ENCODE measurements at regions not wholly inside any gene's neighbourhood (a gene's known extent, or its start where the extent isn't known, plus 50 kb on each side); places are given as distances from the start of the nearest gene placed in this dataset.

DNA sequence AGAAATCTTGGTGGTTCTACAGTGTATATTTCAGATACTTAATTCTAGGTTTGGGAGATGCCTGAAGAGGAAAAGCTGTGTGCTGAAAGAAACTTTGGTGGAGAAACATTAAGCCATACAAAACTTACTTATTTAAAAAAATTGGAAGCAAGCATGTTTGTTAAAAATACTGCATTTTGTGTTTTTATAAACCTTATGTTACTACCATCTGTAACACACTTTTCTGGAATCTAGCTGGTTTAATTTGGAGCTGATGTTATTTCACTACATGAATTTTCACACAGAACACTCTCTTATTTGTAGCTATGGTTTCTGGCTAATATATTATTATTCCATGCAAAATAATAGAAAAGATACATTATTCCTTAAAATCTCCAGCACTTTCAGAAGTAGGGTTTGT is 710.7 kb downstream of the ADGRL2 start:
- intact Hi-C loops (cut with DNase I): no loop called here
- H3K27me3 ChIP-seq: no peaks in the 10 kb centered on the region
- no peak for ATAC-seq

DNA sequence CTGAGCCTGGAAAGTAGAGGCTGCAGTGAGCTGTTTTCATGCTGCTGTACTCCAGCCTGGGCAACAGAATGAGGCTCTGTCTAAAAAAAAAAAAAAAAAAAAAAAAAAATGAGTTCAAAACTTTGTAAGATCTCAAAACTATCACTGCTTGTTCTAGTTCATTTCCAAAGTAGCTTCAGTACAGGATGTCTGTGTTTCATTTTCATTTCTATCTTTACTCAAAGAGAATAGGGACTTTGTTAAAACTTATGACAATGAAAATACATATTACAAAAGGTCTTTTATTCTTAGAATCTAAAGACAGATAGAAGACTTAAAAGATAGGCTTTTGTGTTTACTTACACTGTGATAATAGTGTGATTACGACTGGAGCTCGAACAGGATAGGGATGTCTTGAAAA is 709.7 kb downstream of the ADGRL2 start:
- no peak for ATAC-seq
- intact Hi-C loops (cut with DNase I): no loop called here
- H3K9me3 ChIP-seq: no peaks in the 10 kb centered on the region
- no peak for DNase-seq
- H3K27ac ChIP-seq: no peak overlapping the region
- TF ChIP-seq, protein P1, sequence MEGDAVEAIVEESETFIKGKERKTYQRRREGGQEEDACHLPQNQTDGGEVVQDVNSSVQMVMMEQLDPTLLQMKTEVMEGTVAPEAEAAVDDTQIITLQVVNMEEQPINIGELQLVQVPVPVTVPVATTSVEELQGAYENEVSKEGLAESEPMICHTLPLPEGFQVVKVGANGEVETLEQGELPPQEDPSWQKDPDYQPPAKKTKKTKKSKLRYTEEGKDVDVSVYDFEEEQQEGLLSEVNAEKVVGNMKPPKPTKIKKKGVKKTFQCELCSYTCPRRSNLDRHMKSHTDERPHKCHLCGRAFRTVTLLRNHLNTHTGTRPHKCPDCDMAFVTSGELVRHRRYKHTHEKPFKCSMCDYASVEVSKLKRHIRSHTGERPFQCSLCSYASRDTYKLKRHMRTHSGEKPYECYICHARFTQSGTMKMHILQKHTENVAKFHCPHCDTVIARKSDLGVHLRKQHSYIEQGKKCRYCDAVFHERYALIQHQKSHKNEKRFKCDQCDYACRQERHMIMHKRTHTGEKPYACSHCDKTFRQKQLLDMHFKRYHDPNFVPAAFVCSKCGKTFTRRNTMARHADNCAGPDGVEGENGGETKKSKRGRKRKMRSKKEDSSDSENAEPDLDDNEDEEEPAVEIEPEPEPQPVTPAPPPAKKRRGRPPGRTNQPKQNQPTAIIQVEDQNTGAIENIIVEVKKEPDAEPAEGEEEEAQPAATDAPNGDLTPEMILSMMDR (IDR thresholded peaks at IDR 0.05): no peak
- H3K27me3 ChIP-seq: no peaks in the 10 kb centered on the region
- H3K4me3 ChIP-seq: no peak overlapping the region
- no peaks in the 10 kb centered on the region for H3K36me3 ChIP-seq
- WGBS, 2 donors: 87 to 95% methylated on average over 2 of the region's 2 CpGs
- no peaks in the 10 kb centered on the region for H3K4me1 ChIP-seq

More for the DNA sequence above, 710.7 kb downstream of the ADGRL2 start:
- no peak for DNase-seq
- TF ChIP-seq, protein P1 (IDR thresholded peaks at IDR 0.05): no peak
- Histone ChIP-seq H3K36me3 (no peaks in the 10 kb centered on the region), H3K9me3 (no peaks in the 10 kb centered on the region), H3K4me3 (no peak overlapping the region), H3K4me1 (no peaks in the 10 kb centered on the region), H3K27ac (no peak overlapping the region)

DNA sequence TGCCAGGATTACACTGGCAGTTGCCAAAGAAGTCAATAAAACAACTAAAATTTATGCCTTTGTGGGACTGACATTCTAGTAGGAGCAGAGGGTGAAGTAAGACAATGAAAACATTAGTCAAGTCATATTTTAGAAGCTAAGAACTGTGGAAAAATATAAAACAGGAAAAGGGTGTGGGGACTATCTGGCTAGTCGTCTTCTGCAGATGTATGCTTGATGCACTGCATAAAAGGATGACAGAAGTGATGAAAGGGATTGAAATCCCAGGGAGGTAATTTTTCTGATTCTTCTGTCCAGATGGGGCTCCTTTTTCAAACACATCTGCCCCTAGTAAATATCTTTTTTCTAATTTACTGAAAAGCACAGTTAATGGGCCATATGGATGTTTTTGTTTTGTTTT is 706.3 kb downstream of the ADGRL2 start:
- ATAC-seq (peak in 1 of 8 donors; percentile 44), DNase-seq (no peak)
- Histone ChIP-seq H3K27me3 (no peaks in the 10 kb centered on the region), H3K4me3 (no peak overlapping the region), H3K27ac (no peak overlapping the region), H3K36me3 (no peaks in the 10 kb centered on the region), H3K4me1 (peaks cover 0 to 4% (median 0%) of the 10 kb centered on the region in 9 donors), H3K9me3 (no peaks in the 10 kb centered on the region)
- intact Hi-C loops (cut with DNase I): no loop called here
- TF ChIP-seq, protein P1 (IDR thresholded peaks at IDR 0.05): no peak
- 53 to 80% methylated on average over 1 of the region's 1 CpG for WGBS, 2 donors

DNA sequence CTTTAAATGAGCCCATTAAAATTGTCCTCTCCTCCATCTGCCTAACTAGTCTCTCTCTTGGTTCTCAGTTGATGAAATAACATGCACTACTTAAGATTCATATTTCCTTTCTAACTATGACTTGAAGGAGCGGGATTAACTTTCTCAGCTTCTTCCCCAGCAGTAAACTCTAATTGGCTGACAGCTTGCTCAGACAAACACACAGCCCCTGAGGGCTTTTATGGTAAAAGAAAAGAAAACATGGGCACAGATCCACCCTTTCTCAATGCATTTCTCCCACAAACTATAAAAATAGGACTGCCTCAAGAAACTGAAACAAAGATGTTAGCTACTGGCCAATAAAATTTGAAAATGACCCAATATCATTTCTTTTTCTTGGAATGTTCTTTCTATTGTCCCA is 703.1 kb downstream of the ADGRL2 start:
- intact Hi-C loops (cut with DNase I): no loop called here
- Histone ChIP-seq H3K27ac (peak overlapping the region in 1 of 10 donors; percentile 1), H3K27me3 (no peaks in the 10 kb centered on the region), H3K36me3 (no peaks in the 10 kb centered on the region), H3K9me3 (no peaks in the 10 kb centered on the region), H3K4me1 (peaks cover 0 to 4% (median 0%) of the 10 kb centered on the region in 9 donors), H3K4me3 (no peak overlapping the region)
- ATAC-seq (no peak), DNase-seq (no peak)
- TF ChIP-seq, protein P1 (IDR thresholded peaks at IDR 0.05): no peak
- 77 to 78% methylated on average over 1 of the region's 1 CpG for WGBS, 2 donors

DNA sequence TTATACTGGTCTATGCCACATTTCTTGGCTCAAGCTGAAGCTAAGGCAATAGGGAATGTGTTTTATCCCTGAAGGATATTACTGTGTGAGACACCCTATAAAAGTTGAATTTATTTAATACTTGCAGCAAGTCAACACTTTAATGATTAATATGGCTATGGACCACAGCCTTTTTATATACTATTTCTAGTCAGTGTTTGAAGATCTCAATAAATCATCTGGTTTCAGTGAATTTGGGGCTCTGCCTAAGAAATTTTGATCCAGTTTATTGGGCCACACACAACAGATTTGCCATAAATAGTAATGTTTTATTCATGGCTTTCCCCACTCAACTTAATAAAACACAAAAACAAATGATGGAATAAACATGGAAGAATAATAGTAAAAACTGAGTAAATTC is 698.3 kb downstream of the ADGRL2 start:
- TF ChIP-seq, protein P1 (IDR thresholded peaks at IDR 0.05): no peak
- Histone ChIP-seq H3K9me3 (peaks cover 0 to 30% (median 10%) of the 10 kb centered on the region in 11 donors), H3K36me3 (no peaks in the 10 kb centered on the region), H3K4me1 (peaks cover 0 to 4% (median 0%) of the 10 kb centered on the region in 9 donors), H3K27me3 (no peaks in the 10 kb centered on the region), H3K27ac (no peak overlapping the region), H3K4me3 (no peak overlapping the region)
- intact Hi-C loops (cut with DNase I): no loop called here
- DNase-seq (no peak), ATAC-seq (no peak)
